ENCODE measurements at regions not wholly inside any gene's neighbourhood (a gene's known extent, or its start where the extent isn't known, plus 50 kb on each side); places are given as distances from the start of the nearest gene placed in this dataset.

- POLR2A ChIA-PET, result no interaction called here
- H3K27ac ChIP-seq (ENCODE audit: insufficient read depth, low read depth, low read length), result no peak overlapping the region
- TF ChIP-seq JUN (IDR thresholded peaks at IDR 0.05; ENCODE audit: borderline replicate concordance, insufficient read depth, insufficient read length, low read depth), result no peak
- no peak for TF ChIP-seq FOS (IDR thresholded peaks at IDR 0.05; ENCODE audit: borderline replicate concordance, insufficient read depth, low read length)
- no peak for TF ChIP-seq POLR2A (IDR thresholded peaks at IDR 0.05; ENCODE audit: low read depth, low read length)
- TF ChIP-seq MYC (IDR thresholded peaks at IDR 0.05; ENCODE audit: low read depth, low read length), result no peak
- TF ChIP-seq POLR2AphosphoS5 (IDR thresholded peaks at IDR 0.05; ENCODE audit: insufficient read depth, low read depth, low read length), result no peak
- TF ChIP-seq CTCF (IDR thresholded peaks at IDR 0.05; ENCODE audit: extremely low read depth in 1 of 2, insufficient read depth in 1 of 2, low read depth in 1 of 2, low read length in 2 of 2), result no peak
- TF ChIP-seq, protein P1, sequence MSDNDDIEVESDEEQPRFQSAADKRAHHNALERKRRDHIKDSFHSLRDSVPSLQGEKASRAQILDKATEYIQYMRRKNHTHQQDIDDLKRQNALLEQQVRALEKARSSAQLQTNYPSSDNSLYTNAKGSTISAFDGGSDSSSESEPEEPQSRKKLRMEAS (IDR thresholded peaks at IDR 0.05; ENCODE audit: insufficient read depth, insufficient read length), result no peak
- TF ChIP-seq EZH2 (IDR thresholded peaks at IDR 0.05; ENCODE audit: borderline replicate concordance, low read depth, low read length, severe bottlenecking), result no peak
- no peak for TF ChIP-seq GATA2 (IDR thresholded peaks at IDR 0.05; ENCODE audit: insufficient read depth, insufficient read length, low read depth, low read length)
Observed at GRCh38 chr6:66526061-66526460, 819.0 kb upstream of the EYS start.

More at GRCh38 chr6:66526061-66526460, 819.0 kb upstream of the EYS start:
- CTCF ChIA-PET, result no interaction called here
- FAIRE-seq, result no peak
- H3K9me1 ChIP-seq (replicated peaks; ENCODE audit: control insufficient read depth, extremely low read depth, insufficient read depth, low read length), result no peaks in the 10 kb centered on the region
- H3K4me1 ChIP-seq (ENCODE audit: control insufficient read depth, extremely low read depth, insufficient read depth, low read length), result no peaks in the 10 kb centered on the region
- intact Hi-C loops (cut with micrococcal nuclease) (no loop called here), dilution Hi-C loops (cut with MboI; ENCODE audit: extremely low pct_ligation_motif_present, low sequenced_read_pairs) (no loop called here)
- H3K79me2 ChIP-seq (ENCODE audit: control insufficient read depth, insufficient read depth, low read length), result no peaks in the 10 kb centered on the region
- BruUV-seq (replicated peaks), result no TSS peak
- no peak overlapping the region for H3K4me2 ChIP-seq (ENCODE audit: insufficient read depth, low read length)
- no peak overlapping the region for H2AFZ ChIP-seq (ENCODE audit: low read depth, low read length)
- no peak overlapping the region for H3K9ac ChIP-seq (replicated peaks; ENCODE audit: extremely low read depth, insufficient read depth, low read length)
- no peaks in the 10 kb centered on the region for H3K36me3 ChIP-seq (ENCODE audit: control insufficient read depth in 2 of 2, extremely low read depth in 1 of 2, insufficient read depth in 2 of 2, low read length in 2 of 2)
- DNase-seq (ENCODE audit: low read depth, low spot score), result no peak
- no peak overlapping the region for H3K4me3 ChIP-seq (replicated peaks in 1 of 3; ENCODE audit: insufficient read depth in 1 of 3, low read depth in 1 of 3, low read length in 3 of 3)
- no peaks in the 10 kb centered on the region for H4K20me1 ChIP-seq (replicated peaks; ENCODE audit: control insufficient read depth, extremely low read depth, insufficient read depth, low read length)
- H3K9me3 ChIP-seq (replicated peaks; ENCODE audit: control insufficient read depth, insufficient read depth, low read length), result peaks cover 4% of the 10 kb centered on the region
- H3K27me3 ChIP-seq (ENCODE audit: control insufficient read depth in 2 of 2, insufficient read depth in 2 of 2, low read length in 2 of 2), result no peaks in the 10 kb centered on the region

Measured in endothelial cell of umbilical vein (primary cell).